Fibroblast of peridontal ligament (primary cell): ENCODE measurements at regions not wholly inside any gene's neighbourhood (a gene's known extent, or its start where the extent isn't known, plus 50 kb on each side); places are given as distances from the start of the nearest gene placed in this dataset.

ENCODE experiments used
- DNase-seq: peaks from one replicate; pipeline ENCODE4 v3.0.0-alpha.2; 2010; ENCODE audit errors: extremely low read depth

DNA sequence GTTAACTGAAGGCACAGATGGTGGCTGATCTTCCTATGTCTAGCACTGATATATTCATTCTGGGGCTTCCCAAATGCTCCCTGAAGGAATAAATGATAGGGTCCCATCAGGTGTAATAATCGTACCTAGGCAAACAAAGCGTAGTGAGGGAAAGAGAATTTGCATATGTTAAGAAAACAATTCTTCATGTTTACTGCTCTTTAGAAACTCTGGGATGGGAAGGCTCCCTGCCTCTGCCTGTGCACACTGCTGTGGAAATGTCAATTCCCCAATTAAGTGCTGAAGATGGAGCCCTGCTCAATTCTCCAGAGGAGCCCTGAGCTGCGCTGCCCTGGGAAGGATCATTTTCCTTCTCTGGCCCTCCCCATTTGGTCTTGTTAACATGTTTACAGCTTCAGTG is 380.9 kb upstream of the ADARB2 start:
- no peak for DNase-seq

DNA sequence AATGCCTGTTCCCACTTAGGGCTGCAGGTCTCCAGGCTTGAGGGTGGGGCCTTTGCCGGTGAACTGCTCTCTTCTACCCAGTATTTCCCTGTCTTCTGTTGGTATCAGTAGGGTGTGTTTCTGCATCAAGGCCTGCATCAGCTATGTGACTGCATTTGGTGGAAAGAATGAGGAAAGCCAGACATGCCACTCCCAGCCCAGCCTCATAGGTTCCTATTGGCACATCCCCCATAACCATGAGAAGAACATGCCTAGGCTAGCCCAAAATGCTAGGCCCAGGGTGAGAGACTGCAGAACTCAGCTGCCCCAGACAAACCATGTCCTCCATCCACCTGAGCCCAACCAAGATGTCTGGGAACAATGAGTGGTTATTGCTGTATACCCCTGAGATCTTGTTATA is 380.3 kb upstream of the ADARB2 start:
- no peak for DNase-seq

DNA sequence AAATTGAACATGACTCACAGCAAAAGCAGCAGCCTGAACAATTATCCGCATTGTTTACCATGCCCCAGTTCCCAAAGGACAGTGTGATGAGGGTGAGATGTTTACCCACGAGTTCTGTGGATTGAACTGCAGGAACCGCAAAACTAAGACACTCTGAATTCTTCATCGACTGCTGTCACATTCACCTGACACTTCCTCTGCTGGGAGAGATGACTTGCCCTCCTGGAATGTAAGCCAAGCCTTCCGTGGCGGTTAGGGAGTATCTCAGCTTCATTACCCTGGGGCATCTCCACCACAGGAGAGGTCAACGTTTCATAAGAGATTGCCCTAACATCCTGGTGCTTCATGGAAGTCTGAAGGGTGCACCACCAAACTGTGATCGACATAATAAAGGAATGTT is 374.6 kb upstream of the ADARB2 start:
- no peak for DNase-seq

DNA sequence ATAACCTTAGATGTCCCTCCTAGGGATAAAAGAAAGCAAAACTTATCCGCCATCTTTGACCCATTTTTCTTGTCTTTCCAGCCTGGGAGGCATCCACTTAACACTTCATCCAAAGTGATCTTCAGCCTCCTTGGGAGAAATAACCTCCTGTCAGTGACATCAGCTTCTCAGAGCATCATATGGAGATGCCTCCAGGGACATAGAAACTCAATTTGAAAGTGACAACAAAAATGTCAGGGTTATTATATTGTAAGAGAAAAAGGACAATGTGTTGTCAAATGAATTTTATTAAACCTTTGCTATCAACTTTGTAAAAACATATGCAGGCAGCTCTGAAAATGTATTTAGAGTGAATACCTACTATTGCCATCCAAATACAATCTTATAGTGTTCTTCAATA is 371.2 kb upstream of the ADARB2 start:
- no peak for DNase-seq

DNA sequence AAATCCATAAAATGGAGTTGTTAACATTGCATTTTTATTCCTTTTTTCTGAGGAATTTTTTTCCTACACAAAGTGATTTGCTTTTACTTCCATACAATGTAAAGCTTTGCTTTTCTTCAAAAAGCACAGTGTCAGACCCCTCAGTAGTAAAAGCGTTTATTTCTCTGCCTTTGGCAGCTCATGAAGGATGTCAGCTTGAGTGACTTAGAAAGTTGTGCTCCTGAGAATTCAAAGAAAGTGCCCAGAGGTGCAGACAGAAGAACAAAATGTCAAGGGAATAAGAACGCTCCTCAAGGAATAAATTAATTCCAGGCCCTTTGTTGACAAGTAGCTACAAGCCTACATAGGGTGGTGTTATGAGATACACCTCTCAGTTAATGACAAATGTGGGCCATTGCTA is 369.3 kb upstream of the ADARB2 start:
- no peak for DNase-seq

DNA sequence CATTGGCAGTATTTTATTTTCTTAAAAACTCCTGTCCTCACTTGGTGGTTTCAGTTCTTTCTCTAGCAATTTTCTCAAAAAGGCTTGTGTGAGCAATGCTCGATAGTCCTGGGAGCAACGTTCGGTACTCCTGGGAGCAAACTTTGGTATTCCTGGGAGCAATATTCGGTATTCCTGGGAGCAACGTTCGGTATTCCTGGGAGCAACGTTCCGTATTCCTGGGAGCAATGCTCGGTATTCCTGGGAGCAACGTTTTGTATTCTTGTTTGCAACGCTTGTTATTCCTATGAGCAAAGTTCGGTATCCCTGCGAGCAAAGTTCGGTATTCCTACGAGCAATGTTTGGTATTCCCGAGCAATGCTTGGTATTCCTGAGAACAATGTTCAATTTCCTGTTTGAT is 362.0 kb upstream of the ADARB2 start:
- DNase-seq, result no peak

DNA sequence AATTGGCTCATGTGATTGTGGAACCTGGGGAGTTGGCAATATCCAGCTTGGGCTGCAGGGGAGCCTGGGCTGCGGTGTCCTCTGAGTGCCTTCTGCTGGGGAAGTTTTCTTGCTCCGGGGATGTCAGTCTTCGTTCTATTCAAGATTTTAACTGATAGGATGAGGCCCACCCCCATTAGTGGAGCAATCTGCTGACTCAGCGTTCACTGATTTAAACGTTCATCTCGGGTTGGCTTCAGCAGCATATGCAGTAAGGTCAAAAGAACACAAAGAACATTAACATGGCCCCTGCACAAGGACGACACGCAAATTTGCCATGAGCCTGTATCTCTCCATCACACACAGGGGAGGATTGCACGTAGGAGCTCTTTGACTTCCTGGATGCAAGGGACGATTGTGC is 360.6 kb upstream of the ADARB2 start:
- no peak for DNase-seq

DNA sequence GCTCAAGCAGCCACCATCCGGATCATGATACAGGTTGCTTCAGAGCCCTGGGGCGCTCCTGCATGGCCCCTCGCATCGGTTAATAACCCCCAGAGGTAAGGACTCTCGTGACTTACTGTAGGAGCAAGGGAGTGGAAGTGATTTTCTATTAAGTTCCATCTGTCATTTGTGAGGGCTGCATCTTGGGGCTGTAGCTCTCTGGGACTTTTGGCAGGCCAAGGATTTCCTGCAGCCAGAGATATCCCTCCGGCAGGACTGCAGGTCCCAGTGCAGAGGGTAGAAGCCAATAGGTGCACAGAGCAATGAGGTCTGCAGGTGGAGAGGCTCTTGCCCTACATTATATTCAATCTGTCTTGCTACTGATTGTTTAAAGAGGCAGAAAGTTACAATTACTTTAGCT is 356.8 kb upstream of the ADARB2 start:
- no peak for DNase-seq

DNA sequence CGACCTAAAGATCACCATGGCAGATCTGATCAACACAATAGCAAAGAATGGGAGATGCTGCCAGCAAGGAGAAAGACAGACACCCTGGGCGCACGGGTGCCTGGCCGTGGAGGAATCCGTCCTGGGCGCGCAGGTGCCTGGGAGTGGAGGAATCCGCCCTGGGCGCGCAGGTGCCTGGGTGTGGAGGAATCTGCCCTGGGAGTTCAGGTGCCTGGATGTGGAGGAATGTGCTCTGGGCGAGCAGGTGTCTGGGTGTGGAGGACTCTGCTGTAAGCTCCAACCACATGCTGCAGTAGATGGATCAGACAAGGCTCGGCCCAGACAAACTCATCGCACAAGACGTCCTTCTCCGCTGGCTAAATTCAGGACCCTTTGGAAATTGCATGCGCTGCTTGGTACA is 346.3 kb upstream of the ADARB2 start:
- DNase-seq, result no peak

DNA sequence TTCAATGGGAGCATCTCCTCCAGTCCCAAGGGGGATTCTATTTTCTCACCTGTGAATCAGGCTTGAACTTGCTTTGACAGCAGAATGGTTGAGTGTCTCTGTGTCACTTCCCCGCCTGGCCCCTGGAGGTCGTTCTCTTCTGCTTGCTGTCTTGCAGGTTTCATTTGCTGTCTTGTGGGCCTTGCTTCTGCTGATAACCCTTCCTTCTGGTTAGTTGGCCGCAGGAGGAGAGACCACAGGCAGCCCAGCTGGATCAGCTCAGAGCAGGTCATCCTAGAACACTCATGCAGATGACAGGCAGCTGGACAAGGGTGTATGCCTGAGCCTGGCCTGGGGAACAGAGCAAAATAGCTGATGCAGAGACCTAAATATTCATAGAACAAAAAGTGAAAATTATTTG is 344.2 kb upstream of the ADARB2 start:
- DNase-seq, result no peak

DNA sequence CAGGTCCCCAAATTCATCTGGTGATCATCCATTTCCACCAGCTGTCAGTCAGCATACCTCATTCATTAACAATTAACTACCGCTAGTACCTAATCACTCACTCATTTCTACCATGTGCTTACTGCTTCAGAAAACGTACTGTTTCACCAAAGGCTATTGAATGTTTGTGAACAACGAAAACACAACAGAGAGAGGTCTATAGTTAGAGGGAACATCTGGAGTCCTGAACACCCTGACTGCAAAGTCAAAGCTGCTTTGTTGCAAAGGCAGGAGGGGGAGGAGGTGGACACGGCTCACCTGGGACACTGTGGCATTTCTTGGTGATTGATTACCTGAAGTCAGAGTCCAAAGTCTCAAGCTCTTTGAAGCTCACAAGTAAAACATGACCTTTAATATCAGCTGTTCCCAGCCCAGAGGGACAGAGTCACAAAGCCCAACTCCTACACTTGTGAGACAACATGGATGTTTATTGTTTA is 342.3 kb upstream of the ADARB2 start:
- DNase-seq, result no peak

DNA sequence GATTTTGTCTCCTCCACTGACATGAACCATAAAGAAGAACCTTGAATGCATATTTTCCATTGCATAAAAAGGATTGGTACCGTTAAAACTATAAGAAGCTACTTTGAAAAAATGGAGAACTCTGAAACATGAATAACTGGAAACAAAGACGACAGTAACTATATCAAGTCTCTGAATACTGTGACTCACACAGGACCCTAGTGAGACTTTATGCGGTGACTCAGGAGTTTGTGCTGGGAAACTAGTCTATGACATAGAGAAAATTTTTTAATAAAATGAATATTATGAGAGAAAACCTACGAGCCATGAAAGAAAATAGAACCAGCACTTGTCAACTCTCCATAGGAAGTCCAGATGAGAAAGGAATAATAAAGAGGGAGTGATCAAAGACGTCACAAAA is 339.9 kb upstream of the ADARB2 start:
- no peak for DNase-seq

DNA sequence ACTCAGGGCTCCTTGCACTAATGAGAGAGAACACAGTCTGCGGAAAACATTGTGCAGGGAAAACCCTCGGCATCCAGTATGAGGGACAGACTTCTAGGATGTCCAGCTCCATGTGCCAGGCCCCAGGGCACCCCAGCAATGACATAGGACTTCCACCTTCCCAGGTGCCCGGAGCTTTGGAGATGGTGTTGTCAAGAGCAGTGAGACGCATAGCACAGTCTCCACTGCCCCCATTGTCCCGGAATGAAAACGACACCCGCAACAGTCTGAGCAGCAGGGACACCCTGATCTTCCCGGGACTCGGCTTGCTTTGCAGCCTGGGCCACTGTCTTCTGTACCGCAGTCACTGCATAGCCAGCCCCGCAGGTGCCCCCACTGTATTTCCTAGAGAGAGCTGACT is 339.2 kb upstream of the ADARB2 start:
- no peak for DNase-seq

DNA sequence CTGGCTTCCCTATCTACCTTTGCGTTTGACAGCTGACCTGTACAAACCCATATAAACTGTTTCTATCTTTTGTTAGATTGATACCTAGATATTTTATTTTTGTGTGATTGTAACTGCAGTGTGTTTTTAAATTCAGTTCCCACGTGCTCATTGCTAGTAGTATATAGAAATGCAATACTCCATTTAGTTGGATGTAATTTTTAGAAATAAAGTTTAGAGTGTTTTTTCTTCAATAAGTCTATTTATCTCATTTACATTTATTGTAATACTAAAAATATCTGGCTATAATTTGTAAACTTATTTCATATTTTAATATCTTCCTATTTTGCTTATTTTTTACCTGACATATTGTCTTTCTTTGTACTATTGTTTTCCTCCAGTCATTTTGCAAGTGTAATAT is 329.7 kb upstream of the ADARB2 start:
- no peak for DNase-seq

DNA sequence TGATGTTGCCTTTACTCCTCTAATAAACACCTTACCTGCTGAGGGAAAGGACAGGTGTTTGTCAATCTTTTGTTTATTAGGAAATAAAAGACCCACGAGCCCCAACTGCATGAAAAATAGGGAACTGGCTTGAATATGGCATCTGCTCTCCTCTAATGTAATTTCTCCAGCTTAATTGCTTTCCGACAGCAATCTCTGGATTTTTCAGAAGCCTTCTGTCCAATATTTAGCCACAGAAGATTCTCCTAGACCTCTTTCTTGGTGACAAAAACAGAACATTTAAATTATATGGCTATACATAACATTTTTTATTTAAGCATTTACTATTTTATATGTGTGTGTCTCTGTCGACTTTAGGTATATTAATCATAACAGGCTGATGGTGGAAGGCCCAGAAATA is 317.4 kb upstream of the ADARB2 start:
- DNase-seq, result no peak

DNA sequence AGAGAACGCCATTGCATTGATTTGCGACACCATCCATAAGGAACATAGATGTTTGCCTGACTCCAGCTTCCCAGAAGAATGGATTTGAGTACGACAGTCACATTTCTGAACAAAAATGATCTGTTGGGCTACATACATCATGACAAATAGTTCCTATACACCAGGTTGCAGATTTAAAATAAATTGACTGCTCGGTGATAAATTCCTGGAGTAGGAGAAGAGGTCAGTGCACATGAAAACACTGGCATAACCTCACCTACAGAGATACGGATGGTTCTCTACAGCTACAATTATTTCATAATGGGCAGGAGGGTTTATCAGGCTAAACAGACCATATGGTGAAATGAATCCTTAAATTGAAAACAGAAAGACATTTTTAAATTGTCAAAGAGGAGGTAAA is 316.5 kb upstream of the ADARB2 start:
- DNase-seq, result no peak

DNA sequence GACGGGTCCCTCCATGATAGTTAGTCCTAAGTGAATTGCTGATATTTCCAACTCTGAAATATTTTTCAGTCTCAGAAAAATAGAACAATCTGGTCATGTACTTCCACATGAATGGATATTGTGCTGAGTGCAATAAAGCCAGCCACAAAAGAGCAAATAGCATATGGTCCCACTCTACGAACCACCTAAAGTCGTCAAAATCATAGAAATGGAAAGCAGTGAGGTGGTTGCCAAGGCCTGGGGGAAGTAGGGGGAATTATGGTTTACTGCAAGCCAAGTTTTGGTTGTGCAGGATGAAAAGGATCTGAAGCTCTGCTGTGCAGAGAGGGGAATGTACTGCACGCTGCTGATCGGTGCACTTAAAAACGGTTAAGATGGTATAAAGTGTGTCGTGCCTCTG is 313.8 kb upstream of the ADARB2 start:
- DNase-seq, result no peak

DNA sequence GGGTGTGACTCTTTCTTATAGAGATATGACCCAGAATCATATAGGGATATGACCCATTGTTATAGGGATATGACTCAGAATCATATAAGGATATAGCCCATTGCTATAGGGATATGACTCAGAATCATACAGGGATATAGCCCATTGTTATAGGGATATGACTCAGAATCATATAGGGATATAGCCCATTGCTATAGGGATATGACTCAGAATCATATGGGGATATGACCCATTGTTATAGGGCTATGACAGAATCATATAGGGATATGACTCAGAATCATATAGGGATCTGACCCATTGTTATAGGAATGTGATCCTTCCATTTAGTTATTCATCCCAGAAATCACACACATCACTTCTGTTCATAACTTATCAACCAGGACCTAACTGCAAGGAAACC is 312.2 kb upstream of the ADARB2 start:
- no peak for DNase-seq

DNA sequence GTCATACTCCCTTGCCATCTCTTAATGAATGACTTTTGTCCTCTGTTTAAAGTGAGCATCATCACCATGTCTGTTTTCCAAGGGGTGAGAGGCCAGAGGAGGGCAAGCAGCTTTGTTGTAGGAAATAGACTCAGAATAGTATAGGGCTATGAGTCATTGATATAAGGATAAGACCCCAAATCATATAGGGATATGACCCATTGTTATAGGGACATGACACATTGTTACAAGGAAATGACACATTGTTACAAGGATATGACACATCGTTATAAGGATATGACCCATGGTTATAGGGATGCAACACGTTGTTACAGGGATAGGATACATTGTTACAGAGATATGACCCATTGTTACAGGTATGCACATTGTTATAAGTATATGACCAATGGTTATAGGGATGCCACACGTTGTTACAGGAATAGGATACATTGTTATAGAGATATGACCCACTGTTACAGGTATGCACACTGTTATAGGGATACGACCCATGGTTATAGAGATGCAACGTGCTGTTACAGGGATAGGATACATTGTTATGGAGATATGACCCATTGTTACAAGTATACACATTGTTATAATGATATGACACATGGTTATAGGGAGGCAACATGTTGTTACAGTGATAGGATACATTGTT is 311.1 kb upstream of the ADARB2 start:
- no peak for DNase-seq

DNA sequence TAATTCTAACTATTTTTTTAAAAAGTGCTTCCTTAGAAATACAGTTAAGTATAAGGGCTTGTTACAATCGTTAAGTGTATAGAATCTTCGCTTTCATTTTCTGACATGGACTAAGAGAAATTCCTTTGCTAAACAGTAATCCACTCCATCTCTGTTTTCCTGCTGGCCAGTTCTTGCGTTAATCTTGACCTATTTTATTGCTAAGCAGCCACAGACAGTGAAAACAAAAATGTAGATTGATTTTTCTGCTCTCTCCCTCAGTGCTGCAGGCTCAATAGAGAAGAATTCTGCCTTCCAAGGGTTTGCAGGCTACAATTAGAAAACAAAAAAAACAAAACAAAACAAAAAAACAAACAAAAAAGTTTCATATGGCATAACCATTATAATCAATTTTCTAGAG is 310.4 kb upstream of the ADARB2 start:
- no peak for DNase-seq

DNA sequence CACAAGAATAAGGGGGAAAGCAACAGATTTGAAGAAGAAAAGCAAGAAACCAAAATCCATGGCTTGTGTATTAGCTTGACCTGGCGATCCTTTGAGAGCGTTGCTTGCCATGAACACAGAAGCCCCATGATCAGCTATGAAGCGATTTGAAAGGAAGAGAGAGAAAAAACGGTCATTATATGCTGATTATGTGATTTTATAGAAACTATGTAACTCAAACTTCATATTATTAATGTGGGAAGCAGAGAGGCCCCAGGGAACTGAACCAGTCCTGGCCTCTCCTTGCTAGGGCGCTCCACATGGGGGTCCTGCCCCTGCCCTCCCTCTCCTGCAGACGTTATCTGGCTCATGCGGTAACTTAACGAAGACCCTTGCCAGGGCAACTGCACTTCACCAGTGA is 306.1 kb upstream of the ADARB2 start:
- no peak for DNase-seq

DNA sequence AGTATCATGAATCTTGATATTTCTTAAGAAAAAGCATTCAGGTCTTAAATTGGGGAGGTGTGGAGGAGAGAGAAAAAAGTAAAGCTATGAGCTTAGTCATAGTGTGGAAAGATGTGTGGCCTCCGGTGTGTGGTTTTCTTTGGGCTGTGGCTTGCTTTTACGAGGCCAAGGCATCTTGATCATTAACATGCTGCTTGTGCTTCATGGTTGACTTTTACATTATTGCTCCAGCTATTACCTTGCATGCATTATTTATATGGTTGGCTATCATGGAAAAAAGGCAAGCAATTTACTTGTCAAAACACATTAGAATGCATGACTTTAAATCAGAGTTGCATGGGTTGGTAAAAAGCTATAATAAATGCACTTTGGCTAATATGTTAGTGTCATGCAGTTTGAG is 300.7 kb upstream of the ADARB2 start:
- DNase-seq, result no peak

DNA sequence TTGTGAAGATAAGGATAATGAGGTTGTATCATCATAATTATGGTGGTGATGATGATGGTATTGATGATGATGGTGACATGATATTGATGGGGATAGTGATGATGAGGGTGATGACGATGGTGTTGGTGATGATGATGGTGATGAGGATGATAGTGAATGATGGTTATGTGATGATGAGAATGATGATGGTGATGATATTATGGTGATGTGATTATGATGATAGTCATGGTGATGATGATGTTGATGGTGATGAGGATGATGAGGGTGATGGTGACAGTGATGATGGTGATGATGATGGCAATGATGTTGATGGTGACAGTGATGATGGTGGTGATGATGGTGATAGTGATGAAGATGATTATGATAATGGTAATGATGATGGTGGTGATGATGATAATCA is 299.9 kb upstream of the ADARB2 start:
- no peak for DNase-seq

DNA sequence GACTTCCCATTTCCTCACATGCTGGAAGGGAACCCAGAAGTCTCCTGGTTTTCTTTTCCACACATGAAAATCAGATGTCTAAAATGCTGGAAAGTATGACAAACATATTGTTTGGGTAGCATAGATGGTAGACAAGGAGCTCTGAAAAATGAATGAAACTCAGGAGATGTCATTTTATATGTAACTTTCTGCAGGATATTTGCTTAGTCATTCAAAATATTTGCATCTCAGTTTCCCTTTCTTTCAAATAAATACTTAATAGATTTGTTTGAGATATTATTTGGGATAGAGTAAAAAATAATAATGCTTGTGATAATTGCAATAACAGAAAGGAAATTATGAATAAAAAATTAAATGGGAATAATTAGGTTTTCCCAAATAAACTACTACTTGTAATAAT is 298.9 kb upstream of the ADARB2 start:
- no peak for DNase-seq

DNA sequence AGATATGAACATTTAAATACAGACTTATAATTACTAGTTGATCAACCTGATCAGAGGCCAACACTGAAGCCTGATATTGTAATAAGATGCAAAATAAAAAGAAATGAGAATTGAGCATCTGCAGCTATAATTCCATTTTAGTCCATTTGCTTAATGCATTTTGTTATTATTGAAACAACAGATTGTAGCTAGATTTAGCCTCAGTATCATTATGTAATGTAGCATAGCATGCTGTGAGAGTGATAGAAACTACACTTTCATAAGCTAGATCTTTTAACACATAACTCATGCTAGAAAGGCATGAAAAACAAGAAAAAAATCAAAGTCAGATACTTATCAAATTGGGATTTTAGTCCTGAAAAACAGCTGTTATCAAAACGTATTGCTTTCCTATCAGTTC is 292.7 kb upstream of the ADARB2 start:
- no peak for DNase-seq
